Uterus (tissue), 2 donors: ENCODE measurements at regions not wholly inside any gene's neighbourhood (a gene's known extent, or its start where the extent isn't known, plus 50 kb on each side); places are given as distances from the start of the nearest gene placed in this dataset.

ENCODE experiments used
- POLR2A ChIP-seq, 2 donors: fragments of 450-650 bp; IDR thresholded peaks; one replicate each; pipeline ENCODE4 v1.6.1; 2016; ENCODE audit warnings: antibody characterized with exemption in 2 of 2, mild to moderate bottlenecking in 1 of 2, moderate library complexity in 1 of 2
- TF ChIP-seq, protein P1 (sequence below), 4 experiments: fragments of 200-600 bp in 2 of 4; fragments of 450-650 bp in 2 of 4; sonication (generic) in 2 of 4; IDR thresholded peaks; one replicate each; pipeline ENCODE4 v1.5.1; 2016 to 2019; ENCODE audit warnings: antibody characterized with exemption in 4 of 4, mild to moderate bottlenecking in 2 of 4, moderate library complexity in 1 of 4

DNA sequence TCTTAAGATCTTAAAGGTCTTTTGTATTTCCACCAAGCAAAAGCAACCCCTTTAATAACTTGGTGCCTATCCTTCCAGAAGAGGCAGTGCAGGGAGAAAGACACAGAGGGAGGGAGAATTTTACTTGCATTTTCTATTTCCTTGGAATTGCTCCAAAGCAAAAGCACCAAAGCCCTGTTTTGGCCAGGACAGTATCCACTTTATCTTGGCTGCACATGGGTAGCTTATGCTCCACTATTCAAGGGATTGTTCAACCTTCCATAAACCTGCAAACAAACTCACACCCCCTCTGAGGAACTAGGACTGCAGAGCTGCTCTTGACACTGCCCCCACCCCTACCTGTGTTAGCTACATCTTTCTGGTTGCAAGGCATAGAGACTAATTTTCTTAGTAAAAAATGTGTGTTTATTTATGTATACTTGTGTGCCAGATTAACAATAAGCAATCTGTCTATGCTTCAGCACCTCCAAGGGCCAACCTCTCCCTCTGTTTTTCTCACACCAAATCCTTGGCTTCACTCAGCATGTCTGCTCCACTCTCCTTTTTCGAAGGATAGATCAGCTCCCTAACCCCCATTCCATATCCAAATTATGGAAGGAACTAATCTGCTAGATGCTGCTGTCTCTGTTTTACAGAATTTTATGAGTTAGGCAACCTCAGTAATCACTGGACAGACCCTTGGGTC is 68.1 kb upstream of the KLF12 start:
- TF ChIP-seq POLR2A (IDR thresholded peaks at IDR 0.05), result no peak
- TF ChIP-seq, protein P1, sequence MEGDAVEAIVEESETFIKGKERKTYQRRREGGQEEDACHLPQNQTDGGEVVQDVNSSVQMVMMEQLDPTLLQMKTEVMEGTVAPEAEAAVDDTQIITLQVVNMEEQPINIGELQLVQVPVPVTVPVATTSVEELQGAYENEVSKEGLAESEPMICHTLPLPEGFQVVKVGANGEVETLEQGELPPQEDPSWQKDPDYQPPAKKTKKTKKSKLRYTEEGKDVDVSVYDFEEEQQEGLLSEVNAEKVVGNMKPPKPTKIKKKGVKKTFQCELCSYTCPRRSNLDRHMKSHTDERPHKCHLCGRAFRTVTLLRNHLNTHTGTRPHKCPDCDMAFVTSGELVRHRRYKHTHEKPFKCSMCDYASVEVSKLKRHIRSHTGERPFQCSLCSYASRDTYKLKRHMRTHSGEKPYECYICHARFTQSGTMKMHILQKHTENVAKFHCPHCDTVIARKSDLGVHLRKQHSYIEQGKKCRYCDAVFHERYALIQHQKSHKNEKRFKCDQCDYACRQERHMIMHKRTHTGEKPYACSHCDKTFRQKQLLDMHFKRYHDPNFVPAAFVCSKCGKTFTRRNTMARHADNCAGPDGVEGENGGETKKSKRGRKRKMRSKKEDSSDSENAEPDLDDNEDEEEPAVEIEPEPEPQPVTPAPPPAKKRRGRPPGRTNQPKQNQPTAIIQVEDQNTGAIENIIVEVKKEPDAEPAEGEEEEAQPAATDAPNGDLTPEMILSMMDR (IDR thresholded peaks at IDR 0.05), result no peak
